Dermis microvascular lymphatic vessel endothelial cell (primary cell): ENCODE measurements at regions not wholly inside any gene's neighbourhood (a gene's known extent, or its start where the extent isn't known, plus 50 kb on each side); places are given as distances from the start of the nearest gene placed in this dataset.

ENCODE experiments used
- DNase-seq, 2 donors: peaks; one replicate each; pipeline versions ENCODE4 v3.0.0 to v3.0.0-alpha.2; 2010; ENCODE audit warnings: low read depth in 2 of 2

DNA sequence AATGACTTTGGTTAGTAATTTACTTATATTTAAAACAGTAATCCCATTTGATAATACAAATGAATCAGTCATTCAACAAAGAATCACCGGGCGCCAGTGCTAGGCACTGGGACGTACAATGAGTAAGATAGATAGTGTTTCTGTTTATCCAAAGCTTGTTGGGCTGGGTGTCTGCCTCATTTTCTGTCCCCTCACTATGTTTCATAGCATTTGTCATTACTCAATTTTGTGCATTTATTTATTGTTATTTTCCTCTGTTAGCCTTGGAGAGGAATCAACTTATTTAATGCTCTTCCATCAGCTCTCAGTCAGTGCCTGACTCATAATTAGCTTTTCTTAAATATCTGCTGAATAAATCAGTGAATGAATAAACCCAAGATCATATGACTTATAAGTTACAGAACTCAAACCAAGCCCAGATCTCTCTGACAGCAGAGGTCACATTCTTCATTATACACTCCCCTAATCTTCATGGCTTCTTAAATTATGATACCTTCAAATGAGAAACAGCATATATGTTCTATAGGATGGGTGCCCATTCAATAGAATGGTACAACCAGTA is 86.2 kb downstream of the TSPAN8 start:
- no peak for DNase-seq

DNA sequence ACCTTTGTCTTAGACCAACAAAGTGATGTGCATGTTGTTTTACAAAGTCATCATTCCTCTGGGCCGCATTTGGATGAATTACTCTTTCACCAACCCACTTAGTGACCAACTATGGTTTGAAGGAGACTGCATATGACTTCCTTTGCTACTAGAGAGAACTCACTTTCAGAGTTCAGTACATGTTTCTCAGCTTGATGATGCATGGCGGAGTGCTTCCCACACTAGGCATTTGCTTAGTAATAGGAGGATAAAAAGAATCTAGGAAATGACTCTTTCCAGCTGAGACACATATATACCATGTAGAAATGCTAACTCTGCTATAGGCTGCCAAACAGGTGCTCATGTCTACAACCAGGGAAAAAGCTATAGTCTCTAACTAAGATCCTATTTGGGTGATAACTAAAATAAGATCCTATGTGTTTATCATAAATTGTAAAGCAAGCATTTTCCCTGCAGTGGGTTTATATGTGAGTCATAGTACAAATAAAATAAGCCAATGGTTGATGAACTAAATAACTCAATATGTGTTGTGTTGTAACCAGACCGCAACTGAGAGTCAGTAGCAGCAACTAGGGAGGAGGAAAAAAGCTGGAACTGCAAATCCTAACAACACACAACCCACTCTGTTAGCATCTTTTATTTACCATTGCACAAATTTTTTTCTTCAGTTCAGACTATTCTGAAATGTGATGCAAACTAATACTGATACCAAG is 87.2 kb downstream of the TSPAN8 start:
- no peak for DNase-seq

DNA sequence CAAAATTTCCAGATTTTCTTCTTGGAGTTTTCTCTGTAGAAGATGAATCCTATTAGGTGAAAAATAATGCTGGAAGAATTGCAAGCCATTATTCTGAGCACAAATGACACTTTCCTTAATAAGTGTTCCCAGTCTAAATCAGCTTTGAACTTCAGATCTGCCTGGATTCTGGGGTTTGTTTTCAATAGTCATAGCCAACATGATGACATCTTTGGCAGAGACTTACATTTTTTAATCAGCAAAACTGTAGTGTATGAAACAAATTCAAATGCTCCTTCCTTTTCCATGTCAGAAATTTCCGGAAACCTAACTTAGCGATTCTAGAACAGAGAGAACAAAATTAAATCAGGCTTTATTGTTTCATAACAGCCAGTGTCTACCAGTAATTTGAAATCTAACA is 88.5 kb downstream of the TSPAN8 start:
- DNase-seq, result no peak

DNA sequence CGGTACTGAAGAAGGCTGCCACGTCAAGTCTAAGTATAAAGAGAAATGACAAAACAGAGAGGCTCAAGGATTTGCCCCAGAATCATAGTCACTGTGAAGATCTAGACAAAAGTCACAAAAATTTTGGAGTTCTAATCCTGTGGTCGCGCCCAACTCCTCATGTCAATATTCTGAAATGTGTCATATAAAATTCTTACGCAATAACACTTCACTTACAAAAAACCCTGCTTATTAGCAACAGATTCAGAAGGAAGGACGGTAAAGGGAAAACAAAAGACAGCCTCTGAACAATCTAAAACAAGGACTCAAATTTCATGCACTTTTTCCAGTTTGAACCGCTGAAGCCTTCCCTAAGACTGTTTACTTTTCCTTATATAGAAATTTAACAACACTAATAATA is 94.7 kb downstream of the TSPAN8 start:
- no peak for DNase-seq

DNA sequence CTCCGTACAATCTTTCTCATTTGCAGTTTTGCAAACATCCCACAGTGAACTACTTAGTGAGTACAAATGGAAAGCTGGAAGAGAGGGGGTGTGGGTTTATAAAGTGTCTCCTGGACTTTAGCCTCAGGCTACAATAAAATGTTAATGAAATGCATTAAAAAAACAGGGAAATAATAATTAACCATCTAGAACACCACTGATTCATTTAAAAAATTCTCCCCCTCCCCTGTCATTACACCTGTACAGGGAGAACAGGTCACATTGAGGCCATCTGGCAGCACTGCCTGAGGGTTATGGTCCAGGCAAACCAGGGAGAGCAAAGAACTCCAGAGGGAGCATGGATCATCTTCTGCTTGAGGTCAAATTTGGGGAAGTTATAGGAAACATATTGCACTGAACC is 96.3 kb downstream of the TSPAN8 start:
- no peak for DNase-seq

DNA sequence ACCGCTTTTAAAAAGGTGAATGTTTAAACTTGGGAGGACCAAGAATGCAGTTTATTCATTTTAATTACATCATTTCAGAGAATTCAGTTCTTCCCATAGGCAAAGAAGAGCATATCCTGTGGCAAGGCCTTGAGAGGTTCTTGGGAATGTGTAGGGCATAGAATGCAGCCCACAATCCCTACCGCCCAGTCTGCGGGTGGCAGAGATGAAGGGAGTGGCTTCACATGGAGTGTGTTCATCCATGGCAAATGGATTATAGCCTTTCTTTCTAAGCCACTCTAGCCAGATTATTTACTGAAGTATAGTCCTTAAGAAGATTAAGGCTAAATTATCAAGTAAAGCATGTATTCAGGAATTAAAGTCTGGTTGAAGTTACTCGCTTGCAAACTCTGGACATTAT is 97.4 kb downstream of the TSPAN8 start:
- DNase-seq, result no peak

DNA sequence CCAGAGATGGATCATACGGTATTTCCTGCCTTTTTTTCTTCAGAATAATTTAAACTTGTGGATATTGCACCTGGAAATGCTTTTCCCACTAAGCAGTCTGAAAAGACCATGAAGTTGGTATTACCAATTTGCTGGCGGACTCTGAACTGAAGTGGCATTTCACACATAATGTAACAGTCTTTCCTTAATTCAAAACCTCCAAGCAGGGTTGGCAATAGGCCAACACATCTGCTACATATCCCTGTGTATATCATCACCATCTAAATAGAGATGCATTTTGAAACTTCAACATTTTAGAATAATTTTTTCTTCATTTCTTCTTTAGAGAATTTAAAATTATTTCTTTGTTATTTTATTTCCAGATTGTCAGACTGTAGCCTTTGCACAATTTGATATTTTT is 100.5 kb downstream of the TSPAN8 start:
- no peak for DNase-seq

DNA sequence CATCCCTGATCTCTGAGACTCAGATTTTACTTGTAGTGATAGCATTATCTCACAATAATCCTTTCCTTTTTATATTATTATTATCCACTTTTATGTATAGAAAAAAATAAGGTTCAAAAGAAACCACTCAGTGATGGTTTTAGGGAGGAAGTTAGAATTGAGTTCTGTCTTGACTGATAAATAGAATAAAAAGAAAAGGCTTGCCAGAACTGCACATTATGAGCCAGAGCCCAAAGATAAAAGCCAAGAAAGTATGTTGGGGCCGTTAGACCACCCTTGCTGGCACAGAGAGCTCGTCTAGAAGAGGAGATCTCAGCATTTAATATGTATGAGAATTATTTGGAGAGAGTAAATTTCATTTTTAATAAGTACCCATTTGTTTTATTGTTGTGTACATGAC is 103.2 kb downstream of the TSPAN8 start:
- DNase-seq, result no peak

DNA sequence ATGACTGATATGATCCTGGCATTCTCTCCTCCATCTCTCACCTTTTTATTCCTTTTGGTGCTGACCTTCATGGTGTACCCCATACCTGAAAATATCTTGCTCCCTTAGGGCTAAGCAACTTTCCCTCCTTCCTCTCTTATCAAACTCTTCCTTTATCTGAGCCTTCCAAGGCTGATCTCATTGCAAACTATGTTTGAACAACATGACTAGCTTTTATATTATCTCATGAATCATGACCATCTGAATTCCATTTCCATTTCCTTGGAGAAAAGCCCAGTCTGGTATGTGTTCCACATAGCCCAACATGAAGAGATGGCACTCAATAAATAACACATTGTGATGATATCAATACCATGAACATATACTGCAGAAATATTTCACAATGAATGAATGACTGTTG is 111.6 kb downstream of the TSPAN8 start:
- DNase-seq, result no peak

DNA sequence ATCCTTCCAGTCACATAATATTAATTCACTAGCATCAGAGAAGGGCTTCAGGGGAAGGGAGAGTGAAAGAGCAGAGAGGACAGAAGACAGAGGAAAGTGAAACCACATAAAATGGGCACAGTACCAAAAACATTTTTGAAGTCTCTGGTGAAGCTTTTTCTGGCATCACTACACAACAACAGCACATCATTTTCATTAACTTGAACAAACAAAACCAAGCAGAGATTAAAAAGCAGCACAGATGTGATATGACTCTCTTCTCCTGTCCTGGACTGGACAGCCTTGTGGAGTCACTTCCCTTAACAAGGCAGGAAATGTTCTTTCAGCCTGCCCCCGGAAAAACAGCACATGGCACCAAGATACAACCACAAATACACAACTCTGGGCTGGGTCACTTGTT is 112.0 kb downstream of the TSPAN8 start:
- DNase-seq, result no peak

DNA sequence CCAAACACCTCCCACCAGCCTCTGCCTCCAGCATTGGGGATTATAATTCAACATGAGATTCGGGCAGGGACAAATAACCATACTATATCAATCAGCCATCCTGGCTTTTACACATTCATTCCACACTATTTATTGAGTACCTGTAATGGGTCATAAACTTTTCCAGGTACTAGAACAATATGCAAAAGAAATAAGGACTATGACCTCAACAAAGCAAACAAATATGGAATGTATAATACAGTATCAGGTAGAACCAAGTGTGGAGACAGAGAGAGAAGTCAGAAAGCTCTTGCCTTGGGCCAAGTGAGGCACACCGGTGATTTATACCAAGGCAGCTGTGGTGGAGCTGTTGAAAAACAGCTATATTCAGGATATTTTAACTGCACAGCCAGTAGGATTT is 116.3 kb downstream of the TSPAN8 start:
- DNase-seq, result no peak

DNA sequence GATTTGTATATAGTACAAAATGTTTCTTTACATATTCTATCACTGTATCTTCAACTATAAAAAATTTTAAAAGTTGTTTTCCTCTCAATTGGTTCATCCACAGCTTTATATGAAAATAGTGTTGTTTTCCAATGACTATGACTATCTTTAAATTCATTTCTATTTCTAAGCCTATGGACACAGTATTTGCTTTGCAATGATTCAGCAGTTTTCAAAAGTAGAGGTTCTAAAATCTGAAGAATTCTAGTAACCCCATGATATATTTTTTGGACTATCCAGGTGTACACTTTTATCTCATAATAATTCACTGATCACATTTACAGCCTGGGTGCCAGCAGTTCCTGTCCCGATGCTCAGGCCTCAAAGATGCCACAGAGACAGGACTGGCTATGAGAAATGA is 118.4 kb upstream of the PTPRR start:
- no peak for DNase-seq

DNA sequence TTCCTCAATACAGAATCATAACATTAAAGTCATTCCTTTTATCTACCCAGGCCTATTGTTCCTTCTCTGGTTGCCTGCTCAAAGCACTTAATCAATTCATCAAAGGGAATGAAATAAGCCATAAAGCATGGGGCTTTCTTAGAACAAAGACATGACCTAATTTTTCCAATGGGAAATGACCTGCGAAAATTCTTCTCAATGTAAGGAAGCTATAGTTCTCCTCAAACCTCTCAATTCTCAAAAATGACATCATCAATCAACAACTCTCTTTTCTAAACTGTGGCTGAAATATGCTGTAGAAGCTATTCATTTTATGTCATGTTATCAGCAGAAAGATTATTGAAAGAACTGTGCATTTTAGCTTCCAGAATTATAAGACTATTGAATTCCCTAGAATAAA is 116.0 kb upstream of the PTPRR start:
- no peak for DNase-seq

DNA sequence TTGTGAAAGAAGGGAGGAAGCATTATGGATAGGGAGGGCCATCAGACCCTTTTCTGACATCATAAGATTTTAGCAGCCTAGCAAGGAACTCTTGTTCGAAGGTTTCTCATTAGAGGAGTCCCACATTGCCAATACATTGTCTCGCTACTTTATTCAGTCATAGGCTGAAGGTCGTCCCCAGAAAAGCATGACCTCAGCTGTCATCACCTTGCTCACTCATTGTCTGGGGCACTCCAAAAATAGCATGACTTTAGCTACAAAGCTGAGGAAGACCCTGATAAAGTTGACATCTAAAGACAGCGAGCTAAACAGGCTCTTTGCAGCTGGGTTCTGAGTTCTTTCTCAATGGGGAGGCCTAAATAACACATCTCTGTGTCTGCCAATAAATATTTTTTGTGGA is 112.4 kb upstream of the PTPRR start:
- DNase-seq, result no peak

DNA sequence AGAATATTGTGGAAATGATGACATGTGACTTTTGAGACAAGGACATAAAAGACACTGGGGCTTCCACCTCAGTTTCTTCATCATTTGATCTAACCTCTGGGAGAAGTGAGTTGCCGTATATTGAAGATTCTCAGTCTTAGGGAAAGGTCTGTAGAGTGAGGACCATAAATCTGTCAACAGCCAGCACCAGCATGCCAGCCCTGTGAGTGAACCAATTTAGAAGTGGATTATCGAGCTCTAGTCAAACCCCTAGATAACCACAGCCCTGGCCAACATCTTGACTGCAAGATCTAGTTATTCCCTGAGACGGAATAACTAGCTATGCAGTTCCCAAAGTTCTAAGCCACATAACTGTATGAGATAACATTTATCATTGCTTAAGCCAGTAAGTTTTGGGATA is 108.8 kb upstream of the PTPRR start:
- no peak for DNase-seq

DNA sequence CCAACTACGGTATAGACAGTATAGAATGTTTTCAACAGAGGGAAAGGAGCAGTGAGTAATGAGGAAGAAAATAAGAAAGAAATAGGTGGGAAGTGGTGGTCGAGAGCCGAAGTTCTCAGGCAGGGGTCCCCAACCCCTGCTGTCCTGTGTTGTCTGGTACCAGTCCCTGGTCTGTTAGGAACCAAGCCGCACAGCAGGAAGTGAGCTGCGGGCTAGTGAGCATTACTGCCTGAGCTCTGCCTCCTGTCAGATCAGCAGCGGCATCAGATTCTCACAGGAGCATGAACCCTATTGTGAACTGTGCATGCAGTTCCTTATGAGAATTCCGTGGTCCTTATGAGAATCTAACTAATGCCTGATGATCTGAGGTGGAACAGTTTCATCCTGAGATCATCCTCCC is 107.3 kb upstream of the PTPRR start:
- no peak for DNase-seq

DNA sequence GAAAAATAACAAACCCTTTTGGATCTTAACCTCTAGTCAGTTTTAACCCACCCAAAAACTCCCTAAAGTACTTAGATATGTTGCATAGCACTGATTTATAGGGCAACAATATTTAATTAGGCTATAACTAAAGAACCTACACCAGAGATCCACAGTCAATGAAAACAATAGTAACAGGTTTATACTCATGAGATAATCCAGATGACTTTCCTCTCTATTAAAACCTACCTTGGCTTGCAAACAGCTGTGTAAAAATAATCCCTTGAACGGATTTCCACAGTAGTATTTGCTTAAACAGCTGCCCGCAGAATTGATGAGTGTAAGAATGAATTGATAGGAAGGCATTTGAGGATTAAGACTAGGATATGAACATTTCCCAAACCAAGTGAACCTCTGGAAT is 104.3 kb upstream of the PTPRR start:
- DNase-seq, result no peak

DNA sequence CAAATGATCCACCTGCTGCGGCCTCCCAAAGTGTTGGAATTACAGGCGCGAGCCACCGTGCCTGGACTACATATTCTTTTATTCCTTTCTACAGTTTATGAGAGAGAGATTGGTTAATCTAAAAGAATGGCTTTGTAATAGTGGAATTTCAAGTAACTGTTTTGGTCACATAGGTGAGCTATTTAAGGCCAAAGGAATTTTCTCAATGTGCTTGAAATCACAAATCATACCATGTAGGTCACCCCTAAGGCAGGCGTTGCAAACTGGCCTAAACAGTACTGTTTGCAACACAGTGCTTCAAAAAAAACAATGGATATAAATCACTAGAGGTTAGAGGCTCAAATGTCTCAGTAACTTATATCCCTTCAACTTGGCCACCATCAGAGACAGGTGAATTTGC is 103.7 kb upstream of the PTPRR start:
- DNase-seq, result no peak

DNA sequence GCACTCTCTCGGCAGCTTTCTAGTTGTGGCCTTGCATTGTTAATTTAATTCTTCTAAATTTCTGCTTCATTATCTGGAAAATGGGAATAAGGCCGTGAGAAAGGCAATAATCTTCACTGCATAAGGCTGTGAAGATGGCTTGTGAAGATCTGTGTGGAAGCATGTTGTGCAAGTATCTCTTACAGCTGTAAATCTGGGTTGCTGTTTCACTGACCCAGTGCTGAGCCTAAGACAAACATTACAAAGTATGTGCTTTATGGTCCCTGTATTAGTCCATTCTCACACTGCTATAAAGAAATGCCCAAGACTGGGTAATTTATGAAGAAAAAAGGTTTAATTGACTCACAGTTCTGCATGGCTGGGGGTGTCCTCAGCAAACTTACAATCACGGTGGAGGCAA is 101.0 kb upstream of the PTPRR start:
- DNase-seq, result no peak

DNA sequence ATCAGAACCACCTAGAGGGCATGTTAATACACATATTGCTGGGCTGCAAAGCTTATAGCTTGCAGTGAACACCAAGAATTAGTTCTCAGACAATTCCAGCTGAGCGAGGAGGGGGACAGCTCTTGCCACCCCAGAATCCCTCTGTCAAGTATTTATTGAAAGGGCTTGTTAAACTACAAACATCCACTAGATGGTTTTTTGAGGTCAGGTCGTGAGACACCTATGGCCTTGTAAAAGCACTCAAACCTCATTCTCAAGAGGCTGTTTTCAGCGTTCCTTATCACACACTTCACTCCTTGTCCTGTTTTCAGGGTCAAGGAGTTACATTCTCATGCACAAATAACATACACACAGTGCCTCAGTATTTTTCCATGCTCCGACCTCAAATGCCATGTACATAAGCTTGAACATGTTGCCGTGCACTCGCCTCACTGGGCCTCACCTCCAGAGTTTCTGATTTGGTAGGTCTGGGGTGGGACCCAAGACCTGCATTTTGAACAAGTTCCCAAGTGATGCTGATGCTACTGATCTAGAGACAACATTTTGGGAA is 98.8 kb upstream of the PTPRR start:
- DNase-seq, result no peak

DNA sequence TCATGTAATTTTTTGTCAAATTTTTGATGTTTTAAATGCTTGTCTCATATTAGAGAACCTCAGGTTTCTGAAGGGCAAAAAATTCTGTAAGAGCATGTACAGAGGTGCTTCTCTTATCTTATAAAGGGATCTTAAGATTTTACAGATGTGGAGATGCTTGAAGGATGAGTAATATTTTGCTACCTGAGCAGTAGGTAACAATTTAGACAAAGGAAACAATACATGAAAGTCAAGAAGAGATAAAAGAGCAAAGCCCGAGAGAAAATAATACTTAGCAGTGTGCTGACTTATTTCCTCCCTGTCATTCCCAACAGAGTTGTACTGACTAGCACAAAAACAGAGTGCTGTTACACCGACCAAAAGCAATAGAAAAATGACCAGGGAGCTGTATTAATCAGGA is 98.1 kb upstream of the PTPRR start:
- DNase-seq, result no peak

DNA sequence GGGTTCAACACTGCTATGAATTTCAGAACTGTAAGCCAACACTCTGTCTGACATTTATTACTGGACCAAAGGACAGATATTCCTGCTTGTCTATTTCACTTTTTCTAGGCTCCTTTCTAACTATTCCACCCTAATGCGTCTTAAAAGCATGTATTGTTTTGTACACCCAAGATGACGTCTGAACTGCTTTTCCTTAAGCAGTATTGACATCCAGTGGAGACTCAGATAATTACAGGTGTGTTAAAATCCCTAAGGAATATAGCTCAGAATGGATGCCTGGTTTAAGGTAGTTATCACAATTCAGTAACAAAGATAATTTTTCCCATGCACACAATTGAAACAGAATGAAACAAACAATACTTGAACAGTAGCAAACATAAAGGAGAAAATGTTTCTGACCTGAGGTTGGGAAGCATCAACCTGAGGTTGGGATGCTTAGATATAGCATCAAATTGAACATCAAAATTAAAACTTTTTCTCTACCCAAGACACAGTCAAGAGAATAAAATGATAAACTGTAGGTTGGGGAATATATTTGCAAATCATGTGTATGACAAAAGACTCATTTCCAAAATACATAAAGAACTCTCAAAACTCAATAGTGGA is 93.7 kb upstream of the PTPRR start:
- peak; percentile 19 to 24 for DNase-seq

DNA sequence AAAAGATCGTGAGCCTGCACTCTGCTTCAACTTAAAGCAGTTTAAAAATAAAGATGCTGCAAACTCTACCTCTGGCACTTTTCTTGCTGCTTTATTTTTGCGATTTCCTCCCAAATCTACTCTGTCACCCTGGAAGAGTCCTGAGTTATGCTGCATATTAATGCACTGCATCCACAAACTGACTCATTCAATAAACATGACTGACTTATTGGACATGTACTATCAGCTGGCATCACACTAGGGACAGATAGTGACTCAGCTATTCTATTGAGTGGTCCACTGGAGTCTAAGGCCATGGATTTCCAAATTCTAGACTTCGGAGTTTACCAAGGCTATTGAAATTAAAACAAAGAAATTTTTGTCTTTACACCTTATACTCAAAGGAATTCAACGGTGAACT is 90.7 kb upstream of the PTPRR start:
- DNase-seq, result no peak
